ENCODE measurements at regions not wholly inside any gene's neighbourhood (a gene's known extent, or its start where the extent isn't known, plus 50 kb on each side); places are given as distances from the start of the nearest gene placed in this dataset.

DNA sequence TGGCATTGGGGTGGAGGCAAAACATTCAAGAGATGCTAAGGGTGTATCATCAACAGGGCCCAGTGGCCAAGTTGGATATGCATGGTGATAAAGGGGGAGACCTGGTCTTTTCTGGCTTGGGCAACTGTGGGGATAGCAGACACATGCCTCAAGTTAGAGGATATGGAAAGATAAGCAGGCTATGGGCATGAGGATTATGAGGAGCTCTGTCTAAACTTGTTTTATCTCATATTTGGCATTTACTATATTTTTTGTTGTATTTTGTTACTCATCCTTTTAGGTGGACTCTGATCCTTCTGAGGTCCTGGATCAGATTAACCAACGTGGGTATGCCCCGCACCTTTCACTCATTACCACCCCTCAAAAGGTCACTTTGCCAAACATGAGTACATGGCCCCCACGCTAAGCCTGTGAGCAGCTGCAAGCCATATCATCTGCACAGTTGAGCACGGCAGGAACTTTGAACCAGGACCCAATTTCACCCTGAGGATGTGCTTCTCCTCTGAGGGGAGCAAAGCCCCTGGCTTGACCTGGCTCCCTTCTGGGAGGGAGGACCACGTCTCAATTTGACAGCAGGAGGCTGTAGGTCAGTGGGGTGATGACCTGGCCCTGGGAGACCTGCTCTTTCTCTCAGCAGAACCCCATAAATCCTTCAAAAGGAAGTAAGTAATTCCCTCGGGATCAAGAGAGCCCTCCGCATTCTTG, 71.1 kb upstream of the CD180 start:
- TF ChIP-seq, protein P1, sequence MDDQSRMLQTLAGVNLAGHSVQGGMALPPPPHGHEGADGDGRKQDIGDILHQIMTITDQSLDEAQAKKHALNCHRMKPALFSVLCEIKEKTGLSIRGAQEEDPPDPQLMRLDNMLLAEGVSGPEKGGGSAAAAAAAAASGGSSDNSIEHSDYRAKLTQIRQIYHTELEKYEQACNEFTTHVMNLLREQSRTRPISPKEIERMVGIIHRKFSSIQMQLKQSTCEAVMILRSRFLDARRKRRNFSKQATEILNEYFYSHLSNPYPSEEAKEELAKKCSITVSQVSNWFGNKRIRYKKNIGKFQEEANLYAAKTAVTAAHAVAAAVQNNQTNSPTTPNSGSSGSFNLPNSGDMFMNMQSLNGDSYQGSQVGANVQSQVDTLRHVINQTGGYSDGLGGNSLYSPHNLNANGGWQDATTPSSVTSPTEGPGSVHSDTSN (IDR thresholded peaks at IDR 0.05): peak; percentile 24; the same call in 1 of the 2 replicates
- TF ChIP-seq MXI1 (IDR thresholded peaks at IDR 0.05; ENCODE audit: low read depth, low read length): no peak
- peak overlapping the region; percentile 80 for H2AFZ ChIP-seq (ENCODE audit: low read depth)
- no peaks in the 10 kb centered on the region for H4K20me1 ChIP-seq (ENCODE audit: insufficient read depth)
- peak overlapping the region in 1 of 2 experiments; percentile 32; a peak in 1 of 4 replicates for H3K4me3 ChIP-seq (ENCODE audit: low read depth in 2 of 2, low read length in 1 of 2)
- peak overlapping the region; percentile 80; the same call in 1 of the 2 replicates for H3K4me2 ChIP-seq
- POLR2A ChIA-PET: interaction anchor here (1.4 kb wide), 2 partner anchors 19 to 83 kb away, joined by 3 to 4 read pairs; no protein-coding TSS in a partner anchor
- no peaks in the 10 kb centered on the region for H3K36me3 ChIP-seq (replicated peaks in 1 of 2; ENCODE audit: control insufficient read depth in 1 of 2, insufficient read depth in 2 of 2, low read length in 1 of 2)
- H3K9me3 ChIP-seq: no peaks in the 10 kb centered on the region
- CTCF ChIA-PET: interaction anchor here (1.4 to 2.5 kb wide), 3 partner anchors 21 to 968 kb away, joined by 3 to 14 read pairs (median 5); no protein-coding TSS in a partner anchor
- H3K79me2 ChIP-seq (ENCODE audit: insufficient read depth): no peaks in the 10 kb centered on the region
- H3K27ac ChIP-seq (ENCODE audit: low read depth in 2 of 2, low read length in 1 of 2): peak overlapping the region; percentile 82 to 100; a peak in 3 of 4 replicates
- no peak overlapping the region for H3K9ac ChIP-seq
- peaks cover 26 to 37% of the 10 kb centered on the region in 2 experiments for H3K4me1 ChIP-seq (ENCODE audit: control insufficient read depth in 1 of 2, insufficient read depth in 2 of 2, low read depth in 1 of 2, low read length in 1 of 2)
- H3K9me2 ChIP-seq: no peaks in the 10 kb centered on the region
- WGBS (ENCODE audit: low lambda C conversion rate): 45% methylated on average over 7 of the region's 7 CpGs
- peaks cover 18% of the 10 kb centered on the region for H3F3A ChIP-seq (replicated peaks; ENCODE audit: insufficient read depth)
- no peaks in the 10 kb centered on the region for H3K27me3 ChIP-seq (ENCODE audit: insufficient read depth)
- peak; percentile 14 for DNase-seq

DNA sequence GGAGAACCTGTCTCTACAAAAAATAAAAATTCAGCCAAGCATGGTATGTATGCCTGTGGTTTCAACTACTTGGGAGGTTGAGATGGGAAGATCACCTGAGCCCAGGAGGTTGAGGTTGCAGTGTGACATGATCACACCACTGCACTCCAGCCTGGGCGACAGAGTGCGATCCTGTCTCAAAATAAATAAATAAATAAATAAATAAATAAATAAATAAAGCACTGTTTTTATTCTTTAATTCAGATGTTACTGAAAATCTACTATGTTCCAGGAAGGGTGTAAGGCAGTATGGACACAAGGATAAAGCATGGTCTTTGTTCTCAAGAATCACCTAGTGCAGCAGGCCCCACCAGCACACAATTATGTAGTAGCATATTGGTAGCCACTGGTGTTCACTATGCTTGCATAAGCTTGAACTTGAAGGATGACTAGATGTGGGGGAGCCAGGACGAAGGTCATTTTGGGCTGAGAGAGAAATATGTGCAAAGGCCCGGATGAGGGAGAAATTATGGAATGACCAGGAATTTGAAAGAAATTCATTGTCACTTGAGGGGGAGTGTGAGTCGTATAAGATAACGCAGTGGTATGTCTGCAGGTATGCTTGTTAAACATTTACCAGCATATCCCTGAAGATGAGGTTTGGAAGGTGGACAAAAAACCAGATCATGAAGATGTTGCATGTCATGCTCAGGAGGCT, 70.2 kb upstream of the CD180 start:
- CTCF ChIA-PET: interaction anchor here (1.4 to 1.5 kb wide), 2 partner anchors 21 to 969 kb away, joined by 3 to 5 read pairs; no protein-coding TSS in a partner anchor
- WGBS (ENCODE audit: low lambda C conversion rate): 93% methylated on average over 6 of the region's 6 CpGs
- POLR2A ChIA-PET: no interaction called here

More for the DNA sequence above, 70.2 kb upstream of the CD180 start:
- H4K20me1 ChIP-seq (ENCODE audit: insufficient read depth): no peaks in the 10 kb centered on the region
- H3K9ac ChIP-seq: no peak overlapping the region
- no peaks in the 10 kb centered on the region for H3K9me3 ChIP-seq
- no peaks in the 10 kb centered on the region for H3K27me3 ChIP-seq (ENCODE audit: insufficient read depth)
- no peak for TF ChIP-seq TEAD4 (IDR thresholded peaks at IDR 0.05; ENCODE audit: borderline replicate concordance, insufficient read depth)
- TF ChIP-seq MXI1 (IDR thresholded peaks at IDR 0.05; ENCODE audit: low read depth, low read length): no peak
- no peak for TF ChIP-seq ELF1 (IDR thresholded peaks at IDR 0.05)
- TF ChIP-seq, protein P2, sequence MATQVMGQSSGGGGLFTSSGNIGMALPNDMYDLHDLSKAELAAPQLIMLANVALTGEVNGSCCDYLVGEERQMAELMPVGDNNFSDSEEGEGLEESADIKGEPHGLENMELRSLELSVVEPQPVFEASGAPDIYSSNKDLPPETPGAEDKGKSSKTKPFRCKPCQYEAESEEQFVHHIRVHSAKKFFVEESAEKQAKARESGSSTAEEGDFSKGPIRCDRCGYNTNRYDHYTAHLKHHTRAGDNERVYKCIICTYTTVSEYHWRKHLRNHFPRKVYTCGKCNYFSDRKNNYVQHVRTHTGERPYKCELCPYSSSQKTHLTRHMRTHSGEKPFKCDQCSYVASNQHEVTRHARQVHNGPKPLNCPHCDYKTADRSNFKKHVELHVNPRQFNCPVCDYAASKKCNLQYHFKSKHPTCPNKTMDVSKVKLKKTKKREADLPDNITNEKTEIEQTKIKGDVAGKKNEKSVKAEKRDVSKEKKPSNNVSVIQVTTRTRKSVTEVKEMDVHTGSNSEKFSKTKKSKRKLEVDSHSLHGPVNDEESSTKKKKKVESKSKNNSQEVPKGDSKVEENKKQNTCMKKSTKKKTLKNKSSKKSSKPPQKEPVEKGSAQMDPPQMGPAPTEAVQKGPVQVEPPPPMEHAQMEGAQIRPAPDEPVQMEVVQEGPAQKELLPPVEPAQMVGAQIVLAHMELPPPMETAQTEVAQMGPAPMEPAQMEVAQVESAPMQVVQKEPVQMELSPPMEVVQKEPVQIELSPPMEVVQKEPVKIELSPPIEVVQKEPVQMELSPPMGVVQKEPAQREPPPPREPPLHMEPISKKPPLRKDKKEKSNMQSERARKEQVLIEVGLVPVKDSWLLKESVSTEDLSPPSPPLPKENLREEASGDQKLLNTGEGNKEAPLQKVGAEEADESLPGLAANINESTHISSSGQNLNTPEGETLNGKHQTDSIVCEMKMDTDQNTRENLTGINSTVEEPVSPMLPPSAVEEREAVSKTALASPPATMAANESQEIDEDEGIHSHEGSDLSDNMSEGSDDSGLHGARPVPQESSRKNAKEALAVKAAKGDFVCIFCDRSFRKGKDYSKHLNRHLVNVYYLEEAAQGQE (IDR thresholded peaks at IDR 0.05; ENCODE audit: low read depth, low read length): no peak
- TF ChIP-seq USF2 (IDR thresholded peaks at IDR 0.05; ENCODE audit: borderline replicate concordance, low read depth, low read length): no peak
- no peak for TF ChIP-seq RAD21 (IDR thresholded peaks at IDR 0.05; ENCODE audit: low read length)
- TF ChIP-seq, protein P3, sequence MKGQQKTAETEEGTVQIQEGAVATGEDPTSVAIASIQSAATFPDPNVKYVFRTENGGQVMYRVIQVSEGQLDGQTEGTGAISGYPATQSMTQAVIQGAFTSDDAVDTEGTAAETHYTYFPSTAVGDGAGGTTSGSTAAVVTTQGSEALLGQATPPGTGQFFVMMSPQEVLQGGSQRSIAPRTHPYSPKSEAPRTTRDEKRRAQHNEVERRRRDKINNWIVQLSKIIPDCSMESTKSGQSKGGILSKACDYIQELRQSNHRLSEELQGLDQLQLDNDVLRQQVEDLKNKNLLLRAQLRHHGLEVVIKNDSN (IDR thresholded peaks at IDR 0.05; ENCODE audit: borderline replicate concordance, low read depth): no peak
- TF ChIP-seq, protein P1 (IDR thresholded peaks at IDR 0.05): no peak
- no peak overlapping the region for H3K4me2 ChIP-seq
- no peak for DNase-seq
- H3K9me2 ChIP-seq: no peaks in the 10 kb centered on the region
- no peak overlapping the region for H3K4me3 ChIP-seq (ENCODE audit: low read depth in 2 of 2, low read length in 1 of 2)
- H3K4me1 ChIP-seq (ENCODE audit: control insufficient read depth in 1 of 2, insufficient read depth in 2 of 2, low read depth in 1 of 2, low read length in 1 of 2): peaks cover 26 to 34% of the 10 kb centered on the region in 2 experiments
- H2AFZ ChIP-seq (ENCODE audit: low read depth): no peak overlapping the region
- no peaks in the 10 kb centered on the region for H3K79me2 ChIP-seq (ENCODE audit: insufficient read depth)
- peaks cover 18% of the 10 kb centered on the region for H3F3A ChIP-seq (replicated peaks; ENCODE audit: insufficient read depth)
- peak overlapping the region in 1 of 2 experiments; percentile 100; a peak in 2 of 4 replicates for H3K27ac ChIP-seq (ENCODE audit: low read depth in 2 of 2, low read length in 1 of 2)
- H3K36me3 ChIP-seq (replicated peaks in 1 of 2; ENCODE audit: control insufficient read depth in 1 of 2, insufficient read depth in 2 of 2, low read length in 1 of 2): no peaks in the 10 kb centered on the region
